OCI-M1 (cell line): ENCODE measurements at regions not wholly inside any gene's neighbourhood (a gene's known extent, or its start where the extent isn't known, plus 50 kb on each side); places are given as distances from the start of the nearest gene placed in this dataset.

Experiments used
- DNase-seq: peaks from one replicate; lab custom pipeline; 2025; lab: John Stamatoyannopoulos, UW

GRCh38 chr20:50258790-50259483 is 68.3 kb downstream of the CEBPB start:
- DNase-seq = no peak

- no peak for DNase-seq
Observed at GRCh38 chr20:50259705-50260478, 69.3 kb downstream of the CEBPB start.

- no peak for DNase-seq
Observed at GRCh38 chr20:50260479-50261221, 70.0 kb downstream of the CEBPB start.

- DNase-seq = no peak
Observed at GRCh38 chr20:50261471-50262212, 71.0 kb downstream of the CEBPB start.

- DNase-seq = no peak
Observed at GRCh38 chr20:50263831-50264230, 73.2 kb downstream of the CEBPB start.

- no peak for DNase-seq
Observed at GRCh38 chr20:50264534-50265145, 74.0 kb downstream of the CEBPB start.

GRCh38 chr20:50265245-50265946 is 74.8 kb downstream of the CEBPB start:
- DNase-seq = no peak

GRCh38 chr20:50266293-50267040 is 75.8 kb downstream of the CEBPB start:
- DNase-seq = no peak

GRCh38 chr20:50267041-50267865 is 76.6 kb downstream of the CEBPB start:
- no peak for DNase-seq

GRCh38 chr20:50267866-50268219 is 77.2 kb downstream of the CEBPB start:
- DNase-seq = no peak

- DNase-seq = no peak
Observed at GRCh38 chr20:50269091-50270033, 78.7 kb downstream of the CEBPB start.

GRCh38 chr20:50270034-50270395 is 79.4 kb downstream of the CEBPB start:
- DNase-seq = no peak

GRCh38 chr20:50270569-50270968 is 79.9 kb downstream of the CEBPB start:
- DNase-seq = no peak

- DNase-seq = no peak
Observed at GRCh38 chr20:50271176-50271575, 80.5 kb downstream of the CEBPB start.

GRCh38 chr20:50271612-50272011 is 81.0 kb downstream of the CEBPB start:
- no peak for DNase-seq

- DNase-seq = no peak
Observed at GRCh38 chr20:50272030-50272723, 81.5 kb downstream of the CEBPB start.

GRCh38 chr20:50272724-50273446 is 82.3 kb downstream of the CEBPB start:
- DNase-seq = no peak
